ENCODE measurements at regions not wholly inside any gene's neighbourhood (a gene's known extent, or its start where the extent isn't known, plus 50 kb on each side); places are given as distances from the start of the nearest gene placed in this dataset.

- Histone ChIP-seq H2AFZ (ENCODE audit: low read depth, low read length) (no peak overlapping the region), H4K20me1 (replicated peaks; ENCODE audit: control insufficient read depth, extremely low read depth, insufficient read depth, low read length) (no peaks in the 10 kb centered on the region), H3K9ac (replicated peaks; ENCODE audit: extremely low read depth, insufficient read depth, low read length) (no peak overlapping the region), H3K79me2 (ENCODE audit: control insufficient read depth, insufficient read depth, low read length) (no peaks in the 10 kb centered on the region), H3K4me3 (replicated peaks in 1 of 3; ENCODE audit: insufficient read depth in 1 of 3, low read depth in 1 of 3, low read length in 3 of 3) (no peak overlapping the region), H3K27me3 (ENCODE audit: control insufficient read depth in 2 of 2, insufficient read depth in 2 of 2, low read length in 2 of 2) (no peaks in the 10 kb centered on the region), H3K36me3 (ENCODE audit: control insufficient read depth in 2 of 2, extremely low read depth in 1 of 2, insufficient read depth in 2 of 2, low read length in 2 of 2) (no peaks in the 10 kb centered on the region), H3K4me2 (ENCODE audit: insufficient read depth, low read length) (no peak overlapping the region), H3K9me1 (replicated peaks; ENCODE audit: control insufficient read depth, extremely low read depth, insufficient read depth, low read length) (no peaks in the 10 kb centered on the region), H3K27ac (ENCODE audit: insufficient read depth, low read depth, low read length) (no peak overlapping the region), H3K9me3 (replicated peaks; ENCODE audit: control insufficient read depth, insufficient read depth, low read length) (no peaks in the 10 kb centered on the region), H3K4me1 (ENCODE audit: control insufficient read depth, extremely low read depth, insufficient read depth, low read length) (no peaks in the 10 kb centered on the region)
- CTCF ChIA-PET: no interaction called here
- BruUV-seq (replicated peaks): no TSS peak
- POLR2A ChIA-PET: no interaction called here
- DNase-seq (ENCODE audit: low read depth, low spot score) (no peak), FAIRE-seq (no peak)
- intact Hi-C loops (cut with micrococcal nuclease): no loop called here
- dilution Hi-C loops (cut with MboI; ENCODE audit: extremely low pct_ligation_motif_present, low sequenced_read_pairs): no loop called here
- TF ChIP-seq EZH2 (IDR thresholded peaks at IDR 0.05; ENCODE audit: borderline replicate concordance, low read depth, low read length, severe bottlenecking) (no peak), CTCF (IDR thresholded peaks at IDR 0.05; ENCODE audit: extremely low read depth in 1 of 2, insufficient read depth in 1 of 2, low read depth in 1 of 2, low read length in 2 of 2) (no peak), GATA2 (IDR thresholded peaks at IDR 0.05; ENCODE audit: insufficient read depth, insufficient read length, low read depth, low read length) (no peak), POLR2A (IDR thresholded peaks at IDR 0.05; ENCODE audit: low read depth, low read length) (no peak), FOS (IDR thresholded peaks at IDR 0.05; ENCODE audit: borderline replicate concordance, insufficient read depth, low read length) (no peak), MAX (IDR thresholded peaks at IDR 0.05; ENCODE audit: insufficient read depth, insufficient read length) (no peak), JUN (IDR thresholded peaks at IDR 0.05; ENCODE audit: borderline replicate concordance, insufficient read depth, insufficient read length, low read depth) (no peak), POLR2AphosphoS5 (IDR thresholded peaks at IDR 0.05; ENCODE audit: insufficient read depth, low read depth, low read length) (no peak), MYC (IDR thresholded peaks at IDR 0.05; ENCODE audit: low read depth, low read length) (no peak)
Measured at GRCh38 chr20:12875510-12875909, 133.3 kb upstream of the SPTLC3 start.
